OCI-LY3 (cell line): ENCODE measurements at regions not wholly inside any gene's neighbourhood (a gene's known extent, or its start where the extent isn't known, plus 50 kb on each side); places are given as distances from the start of the nearest gene placed in this dataset.

Source experiments
- H2AFZ ChIP-seq: fragments of 200-600, 300-600 bp; shearing (Covaris generic); 2 replicates; pipeline ENCODE4 v1.6.0; 2014; ENCODE audit warnings: antibody characterized with exemption, low read depth, low read length
- H3K27ac ChIP-seq: fragments of 200-600, 300-600 bp; sonication (generic); 2 replicates; pipeline ENCODE4 v1.5.1; 2014; ENCODE audit warnings: mild to moderate bottlenecking, low read length, moderate library complexity, mixed read lengths
- H3K27me3 ChIP-seq: fragments of 200-600, 300-600 bp; sonication (generic); 2 replicates; pipeline ENCODE4 v1.6.1; 2014; ENCODE audit warnings: low read depth, low read length, mixed read lengths
- H3K36me3 ChIP-seq: fragments of 200-600, 300-600 bp; sonication (generic); replicated peaks from 2 replicates; pipeline ENCODE3; 2014; ENCODE audit warnings: low read depth, low read length, mixed read lengths
- H3K4me1 ChIP-seq: fragments of 300-600, 200-600 bp; sonication (generic); 2 replicates; pipeline ENCODE4 v1.6.1; 2014; ENCODE audit warnings: low read length, mixed read lengths
- H3K4me2 ChIP-seq: fragments of 200-600, 300-600 bp; sonication (generic); 2 replicates; pipeline ENCODE4 v1.6.1; 2014; ENCODE audit warnings: low read length, mixed read lengths
- H3K4me3 ChIP-seq: fragments of 300-600, 200-600 bp; sonication (generic); 2 replicates; pipeline ENCODE4 v1.5.1; 2014; ENCODE audit warnings: antibody characterized with exemption, mild to moderate bottlenecking, low read length, moderate library complexity
- H3K79me2 ChIP-seq: fragments of 300-600, 200-600 bp; shearing (Covaris generic); 2 replicates; pipeline ENCODE4 v1.6.1; 2014; ENCODE audit warnings: mild to moderate bottlenecking, low read length, mixed read lengths
- H3K9ac ChIP-seq: fragments of 300-600, 200-600 bp; shearing (Covaris generic); 2 replicates; pipeline ENCODE4 v1.6.0; 2014; ENCODE audit warnings: mild to moderate bottlenecking, low read length, moderate library complexity
- H3K9me3 ChIP-seq: fragments of 200-600, 300-600 bp; shearing (Covaris generic); 2 replicates; pipeline ENCODE4 v1.6.1; 2014; ENCODE audit warnings: low read length, mixed read lengths; ENCODE audit not compliant: insufficient read depth
- H4K20me1 ChIP-seq: fragments of 200-600, 300-600 bp; sonication (generic); 2 replicates; pipeline ENCODE4 v1.6.1; 2016; ENCODE audit warnings: low read length, mixed read lengths; ENCODE audit not compliant: insufficient read depth
- CTCF ChIP-seq: fragments of 200-600, 300-600 bp; sonication (generic); IDR thresholded peaks from 2 replicates; pipeline ENCODE4 v1.5.1; 2014; ENCODE audit warnings: antibody characterized with exemption, low read length, low read depth
- EZH2phosphoT487 ChIP-seq: fragments of 200-600 bp; shearing (Covaris generic); IDR thresholded peaks from 2 replicates; pipeline ENCODE4 v1.6.1; 2018; ENCODE audit warnings: antibody characterized with exemption, mixed run types, low read depth

DNA sequence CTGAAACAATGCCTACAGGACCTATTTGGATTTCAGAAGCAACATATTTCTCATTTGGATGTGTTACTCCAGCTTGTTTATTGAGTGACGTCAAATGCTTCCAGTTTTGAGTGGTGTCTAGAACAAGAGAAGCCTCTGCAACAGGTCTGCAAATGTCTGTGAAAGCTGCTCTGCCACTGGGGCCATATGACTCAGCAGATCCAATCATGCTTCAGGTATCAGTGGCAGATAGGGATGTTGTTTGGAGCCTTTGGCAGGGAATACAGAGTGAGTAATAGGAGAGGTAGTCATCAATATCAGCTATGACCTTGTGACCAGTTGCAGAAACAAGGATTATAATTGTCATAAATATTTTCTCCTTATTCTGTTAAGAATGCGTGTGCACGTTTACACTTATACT, 141.1 kb upstream of the ZXDA start:
- no peaks in the 10 kb centered on the region for H3K27me3 ChIP-seq
- no peak overlapping the region for H2AFZ ChIP-seq
- no peak overlapping the region for H3K4me3 ChIP-seq
- no peak overlapping the region for H3K4me2 ChIP-seq
- no peak for TF ChIP-seq CTCF
- TF ChIP-seq EZH2phosphoT487, result no peak
- no peak overlapping the region for H3K9ac ChIP-seq
- H3K9me3 ChIP-seq, result no peaks in the 10 kb centered on the region
- no peaks in the 10 kb centered on the region for H4K20me1 ChIP-seq
- no peaks in the 10 kb centered on the region for H3K36me3 ChIP-seq
- no peaks in the 10 kb centered on the region for H3K4me1 ChIP-seq
- no peak overlapping the region for H3K27ac ChIP-seq
- H3K79me2 ChIP-seq, result no peaks in the 10 kb centered on the region

- Histone ChIP-seq H3K4me1 (no peaks in the 10 kb centered on the region), H3K79me2 (no peaks in the 10 kb centered on the region), H3K4me3 (no peak overlapping the region), H3K4me2 (no peak overlapping the region), H3K27ac (no peak overlapping the region), H3K27me3 (no peaks in the 10 kb centered on the region), H2AFZ (no peak overlapping the region), H3K9me3 (no peaks in the 10 kb centered on the region), H3K36me3 (no peaks in the 10 kb centered on the region), H4K20me1 (no peaks in the 10 kb centered on the region), H3K9ac (no peak overlapping the region)
- TF ChIP-seq EZH2phosphoT487 (no peak), CTCF (no peak)
These were observed 133.9 kb upstream of the ZXDA start for GRCh38 chrX:58044130-58044529.

DNA sequence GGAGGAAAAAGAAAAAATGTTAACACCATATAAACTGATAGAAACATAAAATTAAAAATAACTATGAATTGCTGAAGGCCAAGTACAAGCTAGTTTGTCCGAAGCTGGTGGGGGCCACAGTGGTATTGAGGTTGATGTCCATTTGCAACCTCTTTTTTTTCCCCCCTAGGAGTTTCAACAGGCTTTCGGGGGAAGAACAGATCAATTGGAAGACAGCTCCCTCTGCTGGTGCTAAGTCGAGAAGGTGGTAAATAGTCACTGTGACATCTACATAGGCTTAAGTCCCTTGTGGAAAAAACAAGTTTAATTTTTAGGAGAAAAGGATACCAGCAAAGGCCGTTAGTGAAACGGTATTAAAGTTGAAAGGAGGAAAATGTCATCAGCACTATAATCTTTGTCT, 115.7 kb upstream of the ZXDA start:
- Histone ChIP-seq H2AFZ (no peak overlapping the region), H3K4me3 (no peak overlapping the region), H3K27me3 (no peaks in the 10 kb centered on the region), H4K20me1 (no peaks in the 10 kb centered on the region), H3K9me3 (no peaks in the 10 kb centered on the region), H3K9ac (no peak overlapping the region), H3K4me2 (no peak overlapping the region), H3K79me2 (no peaks in the 10 kb centered on the region), H3K4me1 (no peaks in the 10 kb centered on the region), H3K27ac (no peak overlapping the region), H3K36me3 (no peaks in the 10 kb centered on the region)
- TF ChIP-seq EZH2phosphoT487 (no peak), CTCF (peak; percentile 62)

- H3K4me1 ChIP-seq, result no peaks in the 10 kb centered on the region
- no peaks in the 10 kb centered on the region for H3K36me3 ChIP-seq
- TF ChIP-seq CTCF, result no peak
- TF ChIP-seq EZH2phosphoT487, result no peak
- no peaks in the 10 kb centered on the region for H3K79me2 ChIP-seq
- no peaks in the 10 kb centered on the region for H3K9me3 ChIP-seq
- no peak overlapping the region for H3K27ac ChIP-seq
- H3K27me3 ChIP-seq, result no peaks in the 10 kb centered on the region
- H3K4me2 ChIP-seq, result no peak overlapping the region
- H4K20me1 ChIP-seq, result no peaks in the 10 kb centered on the region
- no peak overlapping the region for H3K9ac ChIP-seq
- no peak overlapping the region for H2AFZ ChIP-seq
- no peak overlapping the region for H3K4me3 ChIP-seq
These were observed 75.7 kb upstream of the ZXDA start for GRCh38 chrX:57985951-57986350.
